ENCODE measurements at regions not wholly inside any gene's neighbourhood (a gene's known extent, or its start where the extent isn't known, plus 50 kb on each side); places are given as distances from the start of the nearest gene placed in this dataset.

DNA sequence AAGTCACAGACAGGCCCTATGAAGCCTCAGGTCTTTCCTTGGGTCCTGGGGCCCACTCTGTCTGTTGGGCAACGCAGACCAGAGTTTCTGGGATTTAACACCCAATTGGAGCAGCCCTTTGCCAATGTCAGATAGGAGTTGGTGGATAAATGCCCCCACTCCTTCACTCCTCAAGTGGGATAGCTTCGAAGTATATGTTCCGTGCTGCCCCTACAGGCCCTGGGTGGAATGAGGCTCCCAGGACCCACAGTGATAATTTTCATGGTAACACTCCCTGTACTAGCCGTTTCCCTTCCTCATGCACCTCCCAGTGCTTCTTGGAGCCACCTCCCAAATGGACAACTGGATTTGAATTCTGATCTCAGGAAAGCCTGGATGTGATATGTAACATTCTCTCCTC lies 145.4 kb downstream of the FOXA2 start:
- ChIA-PET CTCF (no interaction called here), POLR2A (ENCODE audit: unreplicated experiment) (no interaction called here)
- DNase-seq = no peak

DNA sequence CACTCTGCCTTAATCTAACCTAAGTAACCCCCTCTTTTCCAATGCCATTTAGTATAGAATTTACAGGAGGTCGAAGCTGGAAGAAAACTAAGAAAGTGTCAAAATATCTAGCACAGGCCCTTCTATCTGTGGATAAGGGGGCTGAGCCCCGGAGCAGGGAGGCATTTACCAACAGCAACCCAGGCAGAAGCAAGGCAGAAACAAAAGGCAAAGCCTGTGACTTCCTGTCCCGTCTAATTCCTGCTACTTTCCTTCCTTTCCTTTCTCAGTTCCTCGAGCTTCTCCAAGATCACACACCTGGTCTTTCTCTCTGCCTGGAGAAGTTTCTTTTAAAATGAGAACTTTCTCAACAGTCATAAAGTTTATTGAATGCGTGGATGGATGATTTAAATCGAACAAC lies 146.0 kb downstream of the FOXA2 start:
- no peak overlapping the region for H3K4me2 ChIP-seq
- no peaks in the 10 kb centered on the region for H4K20me1 ChIP-seq (ENCODE audit: insufficient read depth)
- no peak for DNase-seq
- no peak overlapping the region for H3K4me3 ChIP-seq
- no peaks in the 10 kb centered on the region for H3K9me3 ChIP-seq (ENCODE audit: insufficient read depth, low read depth)
- no peaks in the 10 kb centered on the region for H3K36me3 ChIP-seq (ENCODE audit: low read depth)
- no peaks in the 10 kb centered on the region for H3K27me3 ChIP-seq (ENCODE audit: insufficient read depth, low read depth)
- ChIA-PET POLR2A (ENCODE audit: unreplicated experiment) (no interaction called here), CTCF (no interaction called here)
- TF ChIP-seq, protein P1, sequence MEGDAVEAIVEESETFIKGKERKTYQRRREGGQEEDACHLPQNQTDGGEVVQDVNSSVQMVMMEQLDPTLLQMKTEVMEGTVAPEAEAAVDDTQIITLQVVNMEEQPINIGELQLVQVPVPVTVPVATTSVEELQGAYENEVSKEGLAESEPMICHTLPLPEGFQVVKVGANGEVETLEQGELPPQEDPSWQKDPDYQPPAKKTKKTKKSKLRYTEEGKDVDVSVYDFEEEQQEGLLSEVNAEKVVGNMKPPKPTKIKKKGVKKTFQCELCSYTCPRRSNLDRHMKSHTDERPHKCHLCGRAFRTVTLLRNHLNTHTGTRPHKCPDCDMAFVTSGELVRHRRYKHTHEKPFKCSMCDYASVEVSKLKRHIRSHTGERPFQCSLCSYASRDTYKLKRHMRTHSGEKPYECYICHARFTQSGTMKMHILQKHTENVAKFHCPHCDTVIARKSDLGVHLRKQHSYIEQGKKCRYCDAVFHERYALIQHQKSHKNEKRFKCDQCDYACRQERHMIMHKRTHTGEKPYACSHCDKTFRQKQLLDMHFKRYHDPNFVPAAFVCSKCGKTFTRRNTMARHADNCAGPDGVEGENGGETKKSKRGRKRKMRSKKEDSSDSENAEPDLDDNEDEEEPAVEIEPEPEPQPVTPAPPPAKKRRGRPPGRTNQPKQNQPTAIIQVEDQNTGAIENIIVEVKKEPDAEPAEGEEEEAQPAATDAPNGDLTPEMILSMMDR (conservative IDR thresholded peaks at IDR 0.05) = no peak
- TF ChIP-seq EZH2 (IDR thresholded peaks at IDR 0.05; ENCODE audit: low read depth) = no peak
- H3K9me2 ChIP-seq (ENCODE audit: insufficient read depth) = no peaks in the 10 kb centered on the region
- H3K4me1 ChIP-seq (replicated peaks; ENCODE audit: insufficient read depth) = no peaks in the 10 kb centered on the region
- H3K79me2 ChIP-seq (ENCODE audit: low read depth) = no peaks in the 10 kb centered on the region
- no peak overlapping the region for H2AFZ ChIP-seq
- H3K27ac ChIP-seq = no peak overlapping the region
- BruUV-seq (replicated peaks) = no TSS peak
- H3F3A ChIP-seq (ENCODE audit: insufficient read depth, low read depth) = no peaks in the 10 kb centered on the region
- intact Hi-C loops (cut with micrococcal nuclease; ENCODE audit: unreplicated experiment) = no loop called here

More for the DNA sequence above, 145.4 kb downstream of the FOXA2 start:
- Histone ChIP-seq H3K4me1 (replicated peaks; ENCODE audit: insufficient read depth) (no peaks in the 10 kb centered on the region), H3K27ac (no peak overlapping the region), H3K9me2 (ENCODE audit: insufficient read depth) (no peaks in the 10 kb centered on the region), H3K9me3 (ENCODE audit: insufficient read depth, low read depth) (no peaks in the 10 kb centered on the region), H3K4me2 (no peak overlapping the region), H3K4me3 (no peak overlapping the region), H2AFZ (no peak overlapping the region), H3K36me3 (ENCODE audit: low read depth) (no peaks in the 10 kb centered on the region), H3K79me2 (ENCODE audit: low read depth) (no peaks in the 10 kb centered on the region), H4K20me1 (ENCODE audit: insufficient read depth) (no peaks in the 10 kb centered on the region), H3F3A (ENCODE audit: insufficient read depth, low read depth) (no peaks in the 10 kb centered on the region), H3K27me3 (ENCODE audit: insufficient read depth, low read depth) (no peaks in the 10 kb centered on the region)
- BruUV-seq (replicated peaks) = no TSS peak
- TF ChIP-seq, protein P1 (conservative IDR thresholded peaks at IDR 0.05) = peak; percentile 49; the same call in 1 of the 2 replicates
- no peak for TF ChIP-seq EZH2 (IDR thresholded peaks at IDR 0.05; ENCODE audit: low read depth)
- intact Hi-C loops (cut with micrococcal nuclease; ENCODE audit: unreplicated experiment) = no loop called here

DNA sequence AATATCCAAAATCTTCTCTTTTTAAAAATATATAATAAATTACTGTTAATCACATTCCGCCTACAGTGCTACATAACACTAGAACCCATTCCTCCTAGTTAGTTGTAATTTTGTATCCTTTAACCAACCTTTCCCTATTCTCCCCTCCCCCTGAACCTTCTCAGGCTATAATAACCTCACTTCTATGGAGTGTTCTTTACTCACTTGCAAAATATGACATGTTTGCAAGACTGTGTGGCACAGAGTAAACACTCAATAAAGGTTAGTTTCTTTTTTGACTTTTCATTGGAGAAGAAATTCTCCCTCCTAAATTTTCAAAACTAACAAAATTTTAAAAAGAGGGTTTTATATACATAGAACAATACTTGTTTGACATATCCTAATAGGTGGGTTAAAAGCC lies 147.0 kb downstream of the FOXA2 start:
- no TSS peak for BruUV-seq (replicated peaks)

More for the DNA sequence above, 147.0 kb downstream of the FOXA2 start:
- Histone ChIP-seq H3K27me3 (ENCODE audit: insufficient read depth, low read depth) (no peaks in the 10 kb centered on the region), H3F3A (ENCODE audit: insufficient read depth, low read depth) (no peaks in the 10 kb centered on the region), H3K79me2 (ENCODE audit: low read depth) (no peaks in the 10 kb centered on the region), H3K36me3 (ENCODE audit: low read depth) (no peaks in the 10 kb centered on the region), H4K20me1 (ENCODE audit: insufficient read depth) (no peaks in the 10 kb centered on the region), H3K4me1 (replicated peaks; ENCODE audit: insufficient read depth) (no peaks in the 10 kb centered on the region), H2AFZ (no peak overlapping the region), H3K4me2 (no peak overlapping the region), H3K4me3 (no peak overlapping the region), H3K27ac (no peak overlapping the region), H3K9me2 (ENCODE audit: insufficient read depth) (no peaks in the 10 kb centered on the region), H3K9me3 (ENCODE audit: insufficient read depth, low read depth) (no peaks in the 10 kb centered on the region)
- POLR2A ChIA-PET (ENCODE audit: unreplicated experiment) = no interaction called here
- intact Hi-C loops (cut with micrococcal nuclease; ENCODE audit: unreplicated experiment) = no loop called here
- DNase-seq = no peak
- CTCF ChIA-PET = interaction anchor here (0.6 kb wide), 1 partner anchor 913 kb away, joined by 13 read pairs; no protein-coding TSS in a partner anchor
- no peak for TF ChIP-seq EZH2 (IDR thresholded peaks at IDR 0.05; ENCODE audit: low read depth)
- TF ChIP-seq, protein P1 (conservative IDR thresholded peaks at IDR 0.05) = no peak
